GM12873 (cell line): ENCODE measurements at regions not wholly inside any gene's neighbourhood (a gene's known extent, or its start where the extent isn't known, plus 50 kb on each side); places are given as distances from the start of the nearest gene placed in this dataset.

Experiments used
- TF ChIP-seq, protein P1 (sequence below): IDR thresholded peaks from 2 replicates; pipeline ENCODE4 v1.5.1; 2012; ENCODE audit warnings: low read depth, mild to moderate bottlenecking, moderate library complexity, low read length, control low read depth; ENCODE audit not compliant: insufficient read depth; ENCODE audit errors: missing control alignments

DNA sequence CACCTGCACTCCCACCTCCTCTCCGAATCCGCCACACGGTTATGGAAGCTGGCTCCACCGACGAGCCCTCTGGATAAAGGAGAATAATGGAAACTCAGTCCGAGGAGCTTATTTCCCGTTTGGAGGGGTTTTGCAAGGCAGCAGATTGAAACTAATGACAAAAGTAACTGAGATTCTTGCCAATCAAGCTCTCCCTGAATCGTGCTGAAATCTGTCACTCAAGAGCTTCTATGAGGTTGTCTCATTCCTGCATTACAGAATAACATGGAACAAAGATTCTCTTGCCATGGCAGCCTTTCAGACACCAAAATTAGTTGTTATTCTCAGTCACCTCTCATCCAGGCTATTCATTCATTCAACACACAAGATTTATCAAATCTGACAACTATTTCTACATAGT, 405.9 kb downstream of the SOX9 start:
- TF ChIP-seq, protein P1, sequence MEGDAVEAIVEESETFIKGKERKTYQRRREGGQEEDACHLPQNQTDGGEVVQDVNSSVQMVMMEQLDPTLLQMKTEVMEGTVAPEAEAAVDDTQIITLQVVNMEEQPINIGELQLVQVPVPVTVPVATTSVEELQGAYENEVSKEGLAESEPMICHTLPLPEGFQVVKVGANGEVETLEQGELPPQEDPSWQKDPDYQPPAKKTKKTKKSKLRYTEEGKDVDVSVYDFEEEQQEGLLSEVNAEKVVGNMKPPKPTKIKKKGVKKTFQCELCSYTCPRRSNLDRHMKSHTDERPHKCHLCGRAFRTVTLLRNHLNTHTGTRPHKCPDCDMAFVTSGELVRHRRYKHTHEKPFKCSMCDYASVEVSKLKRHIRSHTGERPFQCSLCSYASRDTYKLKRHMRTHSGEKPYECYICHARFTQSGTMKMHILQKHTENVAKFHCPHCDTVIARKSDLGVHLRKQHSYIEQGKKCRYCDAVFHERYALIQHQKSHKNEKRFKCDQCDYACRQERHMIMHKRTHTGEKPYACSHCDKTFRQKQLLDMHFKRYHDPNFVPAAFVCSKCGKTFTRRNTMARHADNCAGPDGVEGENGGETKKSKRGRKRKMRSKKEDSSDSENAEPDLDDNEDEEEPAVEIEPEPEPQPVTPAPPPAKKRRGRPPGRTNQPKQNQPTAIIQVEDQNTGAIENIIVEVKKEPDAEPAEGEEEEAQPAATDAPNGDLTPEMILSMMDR: no peak

DNA sequence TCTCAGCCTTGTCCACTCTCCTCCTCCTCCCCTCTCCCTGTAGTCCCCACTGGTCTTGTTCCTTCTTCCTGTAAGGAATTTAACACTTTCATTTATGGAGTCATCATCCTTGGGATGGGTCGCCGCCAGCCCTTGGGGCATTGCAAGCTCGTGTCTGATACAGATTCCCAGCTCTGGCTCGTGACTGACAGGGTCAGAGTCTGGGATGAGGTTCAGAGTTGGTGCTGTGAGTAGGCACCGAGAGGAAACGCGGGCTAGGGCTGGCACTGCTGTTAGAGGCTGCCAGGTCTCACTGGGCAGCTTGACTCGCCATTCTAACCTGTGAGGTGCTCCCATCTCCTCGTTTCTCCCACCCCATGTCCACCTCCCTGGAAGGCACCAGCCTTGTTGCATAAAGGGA, 407.0 kb downstream of the SOX9 start:
- TF ChIP-seq, protein P1: no peak

DNA sequence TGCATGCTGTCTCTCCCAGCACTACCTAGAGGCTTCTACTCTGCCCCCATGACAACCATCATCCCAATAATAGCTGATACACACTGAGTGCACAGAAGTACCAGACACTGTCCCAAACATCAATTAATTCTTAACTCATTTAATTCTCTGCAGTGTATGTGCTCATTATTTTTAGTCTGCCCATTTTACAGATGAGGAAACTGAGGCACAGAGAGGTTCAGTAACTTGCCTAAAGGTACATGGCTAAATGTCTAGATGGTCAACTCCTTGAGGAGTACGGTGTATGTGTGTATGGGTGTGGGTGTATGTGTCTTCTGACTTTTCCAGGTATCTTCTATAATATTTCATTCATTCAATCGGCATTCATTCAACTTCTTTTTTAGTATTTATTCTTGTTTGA, 407.9 kb downstream of the SOX9 start:
- TF ChIP-seq, protein P1: no peak

DNA sequence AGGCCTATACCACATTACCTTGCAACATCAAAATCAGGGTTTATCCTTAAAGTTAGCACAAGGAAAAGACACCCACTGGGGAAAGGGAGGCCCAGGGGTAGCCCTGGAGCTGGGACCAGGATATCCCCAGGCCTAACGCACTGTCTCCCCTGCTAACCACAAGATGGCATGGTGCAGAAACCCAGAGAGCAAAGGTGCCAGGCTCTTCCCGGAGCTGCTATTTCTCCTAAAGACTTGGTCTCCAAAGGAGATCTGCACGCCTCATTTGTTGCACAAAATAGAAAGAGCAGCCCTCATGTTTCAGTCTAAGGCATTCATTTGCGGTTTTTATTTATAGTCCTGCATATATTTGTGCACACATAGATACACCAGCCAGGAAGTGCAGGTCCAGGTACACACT, 408.6 kb downstream of the SOX9 start:
- TF ChIP-seq, protein P1: no peak

DNA sequence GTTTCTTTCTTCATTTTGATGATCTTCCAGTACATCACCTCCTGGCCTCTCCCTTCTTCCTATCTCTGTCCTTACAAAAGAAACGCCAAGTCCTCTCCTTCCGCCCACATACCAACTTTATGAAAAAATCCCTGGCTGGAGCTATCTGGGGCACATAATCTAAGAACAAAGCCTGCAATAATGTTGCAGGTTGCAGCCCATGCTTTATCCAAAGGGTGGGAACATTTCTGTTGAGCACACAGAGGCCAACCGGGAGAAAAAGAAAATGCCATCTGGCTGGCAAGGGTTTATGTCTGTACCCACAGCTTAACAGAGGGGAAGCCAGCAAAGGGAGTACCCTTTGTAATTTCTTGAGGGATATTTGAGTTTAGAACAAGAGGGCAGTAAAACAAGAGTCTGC, 409.6 kb downstream of the SOX9 start:
- TF ChIP-seq, protein P1: no peak

DNA sequence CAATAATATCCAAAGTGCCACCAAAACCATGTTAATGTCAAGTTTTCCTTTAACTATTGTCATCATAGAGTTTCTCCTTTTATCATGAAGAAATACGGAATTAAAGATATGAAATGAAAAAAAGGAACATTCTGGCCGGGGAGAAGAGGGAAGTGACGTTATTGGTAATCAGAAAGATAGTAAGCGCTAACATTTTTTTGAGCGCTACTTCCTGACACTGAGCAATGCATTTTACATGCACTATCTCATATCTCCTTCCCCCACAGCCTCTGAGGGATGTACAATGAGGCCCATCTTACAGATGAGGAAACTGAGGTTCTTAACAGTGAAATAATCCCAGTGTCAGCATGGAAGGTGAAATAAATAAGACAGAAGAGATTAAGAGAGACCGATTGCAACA, 410.9 kb downstream of the SOX9 start:
- TF ChIP-seq, protein P1: no peak

DNA sequence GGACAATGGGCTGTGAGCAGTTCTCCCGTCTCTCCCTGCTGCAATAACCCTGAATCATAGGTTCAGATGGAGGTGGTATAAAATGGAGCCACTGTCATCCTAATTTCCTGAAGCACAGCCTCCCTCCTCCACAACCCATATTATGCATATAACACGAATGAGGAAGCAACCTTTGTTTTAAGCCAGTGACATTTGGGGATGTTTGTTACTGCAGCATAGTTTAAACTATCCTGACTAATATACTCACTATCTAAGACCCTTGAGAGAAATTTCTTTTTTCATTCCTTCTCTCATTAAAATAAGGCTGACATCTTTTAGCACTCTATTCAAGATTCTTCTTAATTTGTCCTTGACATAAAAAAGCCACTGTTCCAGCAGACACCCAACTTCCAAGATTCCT, 413.4 kb downstream of the SOX9 start:
- TF ChIP-seq, protein P1: no peak
